Mucosa of descending colon (tissue), 3 donors: ENCODE measurements at regions not wholly inside any gene's neighbourhood (a gene's known extent, or its start where the extent isn't known, plus 50 kb on each side); places are given as distances from the start of the nearest gene placed in this dataset.
"Not testable (repeated sequence)": the region's sequence is repeated elsewhere in the genome, so short reads cannot be mapped to it uniquely, and the experiment has no call there.

Experiments
- ATAC-seq: fragments of 200-7000 bp; cut with Tn5 transposase; one replicate; pipeline ENCODE4 v1.9.1; 2020; ENCODE audit warnings: mild to moderate bottlenecking, moderate library complexity
- DNase-seq, 3 donors: peaks; one replicate each; pipeline ENCODE4 v3.0.0-alpha.2; 2020
- H3K36me3 ChIP-seq: fragments of 200-600 bp; one replicate; pipeline ENCODE4 v1.8.0; 2021; ENCODE audit warnings: low read depth, mild to moderate bottlenecking
- H3K4me1 ChIP-seq: fragments of 200-600 bp; one replicate; pipeline ENCODE4 v1.8.0; 2021; ENCODE audit warnings: low read depth, mild to moderate bottlenecking
- H3K4me3 ChIP-seq: fragments of 200-600 bp; one replicate; pipeline ENCODE4 v1.8.0; 2021; ENCODE audit warnings: mild to moderate bottlenecking
- H3K9me3 ChIP-seq: fragments of 200-600 bp; one replicate; pipeline ENCODE4 v1.8.0; 2021; ENCODE audit warnings: mild to moderate bottlenecking
- intact Hi-C, 2 donors: fragments of 100-400 bp; cut with DNase I in 1 of 2; cut with micrococcal nuclease in 1 of 2; formaldehyde crosslinking; loops; one replicate each; pipeline versions ENCODE4 v1.11.0 to v1.11.1; 2022; cut with DNase I, micrococcal nuclease
- TF ChIP-seq, protein P1 (sequence below): fragments of 200-600 bp; IDR thresholded peaks from one replicate; pipeline ENCODE4 v1.8.0; 2022; ENCODE audit warnings: antibody characterized with exemption, mild to moderate bottlenecking
- donor health status: DM: no; HTN: no; CAD: no; lungs with moderate emphysema.
- donor health status: DM: no; HTN: no; CAD: no.
- donor health status: DM: no; HTN: yes; CAD: no.

GRCh38 chr13:76271728-76272232 lies 614.4 kb downstream of the KCTD12 start:
- no peaks in the 10 kb centered on the region for H3K4me1 ChIP-seq
- intact Hi-C loops: no loop called here
- TF ChIP-seq, protein P1, sequence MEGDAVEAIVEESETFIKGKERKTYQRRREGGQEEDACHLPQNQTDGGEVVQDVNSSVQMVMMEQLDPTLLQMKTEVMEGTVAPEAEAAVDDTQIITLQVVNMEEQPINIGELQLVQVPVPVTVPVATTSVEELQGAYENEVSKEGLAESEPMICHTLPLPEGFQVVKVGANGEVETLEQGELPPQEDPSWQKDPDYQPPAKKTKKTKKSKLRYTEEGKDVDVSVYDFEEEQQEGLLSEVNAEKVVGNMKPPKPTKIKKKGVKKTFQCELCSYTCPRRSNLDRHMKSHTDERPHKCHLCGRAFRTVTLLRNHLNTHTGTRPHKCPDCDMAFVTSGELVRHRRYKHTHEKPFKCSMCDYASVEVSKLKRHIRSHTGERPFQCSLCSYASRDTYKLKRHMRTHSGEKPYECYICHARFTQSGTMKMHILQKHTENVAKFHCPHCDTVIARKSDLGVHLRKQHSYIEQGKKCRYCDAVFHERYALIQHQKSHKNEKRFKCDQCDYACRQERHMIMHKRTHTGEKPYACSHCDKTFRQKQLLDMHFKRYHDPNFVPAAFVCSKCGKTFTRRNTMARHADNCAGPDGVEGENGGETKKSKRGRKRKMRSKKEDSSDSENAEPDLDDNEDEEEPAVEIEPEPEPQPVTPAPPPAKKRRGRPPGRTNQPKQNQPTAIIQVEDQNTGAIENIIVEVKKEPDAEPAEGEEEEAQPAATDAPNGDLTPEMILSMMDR: no peak

GRCh38 chr13:76268307-76268706 lies 617.9 kb downstream of the KCTD12 start:
- intact Hi-C loops, H3K4me1 ChIP-seq, H3K9me3 ChIP-seq, ATAC-seq, DNase-seq, H3K4me3 ChIP-seq, H3K36me3 ChIP-seq: not testable (repeated sequence)

More at GRCh38 chr13:76271728-76272232, 614.4 kb downstream of the KCTD12 start:
- DNase-seq: no peak
- no peaks in the 10 kb centered on the region for H3K36me3 ChIP-seq
- H3K4me3 ChIP-seq: no peak overlapping the region
- H3K9me3 ChIP-seq: no peaks in the 10 kb centered on the region
- no peak for ATAC-seq

GRCh38 chr13:76267216-76267615 lies 619.0 kb downstream of the KCTD12 start:
- no peaks in the 10 kb centered on the region for H3K4me1 ChIP-seq
- H3K4me3 ChIP-seq: no peak overlapping the region
- DNase-seq: no peak
- no peak for ATAC-seq
- intact Hi-C loops: no loop called here
- H3K9me3 ChIP-seq: no peaks in the 10 kb centered on the region
- TF ChIP-seq, protein P1: no peak
- no peaks in the 10 kb centered on the region for H3K36me3 ChIP-seq

- Histone ChIP-seq H3K4me1 (no peaks in the 10 kb centered on the region), H3K36me3 (no peaks in the 10 kb centered on the region), H3K9me3 (no peaks in the 10 kb centered on the region), H3K4me3 (no peak overlapping the region)
- TF ChIP-seq, protein P1: no peak
- ATAC-seq (no peak), DNase-seq (no peak)
- intact Hi-C loops: no loop called here
Observed at GRCh38 chr13:76266561-76266960, 619.6 kb downstream of the KCTD12 start.

GRCh38 chr13:76250211-76250610 lies 614.1 kb downstream of the LMO7 start:
- Histone ChIP-seq H3K36me3 (no peaks in the 10 kb centered on the region), H3K4me1 (no peaks in the 10 kb centered on the region), H3K9me3 (no peaks in the 10 kb centered on the region), H3K4me3 (no peak overlapping the region)
- intact Hi-C loops: no loop called here
- TF ChIP-seq, protein P1: no peak
- ATAC-seq (no peak), DNase-seq (no peak)

DNA sequence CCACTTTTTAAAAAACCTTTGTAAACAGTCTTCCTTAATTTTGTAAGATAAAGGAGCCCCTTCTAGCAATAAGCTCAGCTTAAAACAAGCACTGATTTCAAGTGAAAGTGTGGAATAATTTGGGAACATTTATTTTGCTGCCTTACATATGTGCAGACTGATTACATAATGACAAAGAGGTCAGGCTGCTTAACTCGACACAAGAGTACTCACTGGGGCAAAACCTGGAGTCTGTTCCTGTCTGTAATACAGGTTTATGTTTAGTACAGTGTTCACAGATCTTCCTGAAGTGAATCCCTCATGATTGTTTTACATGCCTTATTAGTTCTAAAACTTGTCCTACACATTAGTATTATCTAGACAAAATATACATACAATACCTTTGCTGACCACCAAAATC lies 609.8 kb downstream of the LMO7 start:
- ATAC-seq (no peak), DNase-seq (no peak)
- intact Hi-C loops: no loop called here
- no peaks in the 10 kb centered on the region for H3K36me3 ChIP-seq
- TF ChIP-seq, protein P1: no peak
- no peaks in the 10 kb centered on the region for H3K4me1 ChIP-seq
- H3K4me3 ChIP-seq: no peak overlapping the region
- H3K9me3 ChIP-seq: no peaks in the 10 kb centered on the region
